ENCODE measurements at regions not wholly inside any gene's neighbourhood (a gene's known extent, or its start where the extent isn't known, plus 50 kb on each side); places are given as distances from the start of the nearest gene placed in this dataset.
A peak's percentile ranks its signal among the peaks of the same experiment; 100 is the strongest.

DNA sequence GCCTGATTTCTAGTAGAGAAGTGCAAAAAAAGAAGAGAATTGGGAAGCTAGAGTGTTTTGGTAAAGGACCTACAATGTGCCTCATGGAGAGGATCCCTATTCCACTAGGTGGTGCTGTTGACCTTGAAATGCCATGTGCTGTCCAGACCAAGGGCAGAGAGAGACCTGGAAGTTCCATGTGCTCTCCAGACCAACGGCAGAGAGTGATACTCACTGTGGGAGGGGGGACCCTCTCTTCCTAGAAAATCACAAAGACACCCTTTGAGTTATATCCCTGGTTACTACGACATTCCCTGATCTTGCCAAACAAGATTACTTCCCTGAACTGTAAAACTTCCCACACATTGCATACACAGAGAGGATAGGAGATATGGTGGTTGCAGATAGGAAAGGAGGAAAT is 212.7 kb upstream of the ZNF804B start:
- H2BK5ac ChIP-seq (ENCODE audit: low read depth, low read length): no peak overlapping the region
- peak; percentile 95 for FAIRE-seq
- H4K91ac ChIP-seq (replicated peaks; ENCODE audit: insufficient read length, low read length): no peak overlapping the region
- no peak overlapping the region for H3K27ac ChIP-seq (ENCODE audit: low read depth, low read length)
- no peak overlapping the region for H2BK15ac ChIP-seq (ENCODE audit: low read length)
- H3K14ac ChIP-seq (ENCODE audit: insufficient read length): no peak overlapping the region
- no peaks in the 10 kb centered on the region for H3K23me2 ChIP-seq (ENCODE audit: low read depth, low read length)
- no peak overlapping the region for H2BK12ac ChIP-seq (ENCODE audit: low read depth, low read length)
- CTCF ChIA-PET (ENCODE audit: partially characterized antibody): interaction anchor here (0.6 to 2.7 kb wide), 15 partner anchors 11 to 1076 kb away, joined by 3 to 13 read pairs (median 4); partner anchors contain the start of gene ZNF804B
- 80% methylated on average over 2 of the region's 2 CpGs; no CpG with 5 or more reads in 1 of the 2 experiments for whole genome bisulfite sequencing, 2 experiments (ENCODE audit: extremely low coverage in 1 of 2, insufficient coverage in 1 of 2, insufficient read length in 1 of 2, insufficient replicate concordance in 2 of 2, low coverage in 1 of 2, low lambda C conversion rate in 2 of 2, missing lambda C conversion rate in 1 of 2)
- H2BK120ac ChIP-seq (replicated peaks; ENCODE audit: low read depth, low read length): no peak overlapping the region
- H3K36me3 ChIP-seq (ENCODE audit: control insufficient read depth in 2 of 4, insufficient read depth in 4 of 4, low read length in 3 of 4): peaks cover 0 to 6% (median 0%) of the 10 kb centered on the region in 4 experiments; a peak in 2 of 8 replicates
- H3K18ac ChIP-seq (ENCODE audit: extremely low read depth, low read length): no peak overlapping the region
- no peaks in the 10 kb centered on the region for H3K79me1 ChIP-seq (ENCODE audit: low read depth, low read length)
- no peak overlapping the region for H2AFZ ChIP-seq (ENCODE audit: low read length)
- no peaks in the 10 kb centered on the region for H4K20me1 ChIP-seq (replicated peaks in 1 of 2; ENCODE audit: control insufficient read depth in 1 of 2, insufficient read depth in 2 of 2, low read length in 2 of 2)
- DNase-seq (ENCODE audit: low read depth in 1 of 2, low spot score in 2 of 2): peak; percentile 17 to 60
- POLR2A ChIA-PET (ENCODE audit: partially characterized antibody): no interaction called here
- H3K27me3 ChIP-seq (replicated peaks in 1 of 4; ENCODE audit: control insufficient read depth in 3 of 4, extremely low read depth in 1 of 4, insufficient read depth in 3 of 4, low read length in 3 of 4): no peaks in the 10 kb centered on the region
- H3K4me3 ChIP-seq (ENCODE audit: extremely low read depth in 1 of 4, insufficient read depth in 2 of 4, low read depth in 3 of 4, low read length in 4 of 4): no peak overlapping the region
- H4K8ac ChIP-seq (ENCODE audit: extremely low read depth, insufficient read depth, low read length): no peak overlapping the region
- H3K4me2 ChIP-seq (ENCODE audit: insufficient read depth in 1 of 2, low read depth in 2 of 2, low read length in 2 of 2): no peak overlapping the region
- H3K4ac ChIP-seq (replicated peaks; ENCODE audit: insufficient read length, low read depth, low read length): no peak overlapping the region
- H3K9ac ChIP-seq (replicated peaks in 1 of 4; ENCODE audit: extremely low read depth in 1 of 4, low read depth in 3 of 4, low read length in 3 of 4): no peak overlapping the region
- H4K5ac ChIP-seq (ENCODE audit: insufficient read length, low read depth, low read length): no peak overlapping the region
- no peaks in the 10 kb centered on the region for H3K79me2 ChIP-seq (ENCODE audit: control insufficient read depth in 1 of 2, insufficient read depth in 2 of 2, low read length in 2 of 2)
- no peak overlapping the region for H3K23ac ChIP-seq (ENCODE audit: insufficient read length)
- no peak overlapping the region for H2AK5ac ChIP-seq (ENCODE audit: low read depth, low read length)
- peaks cover 18 to 25% of the 10 kb centered on the region in 2 experiments for H3K9me3 ChIP-seq (ENCODE audit: insufficient read depth in 2 of 2, low read depth in 1 of 2, low read length in 1 of 2)
- H3K4me1 ChIP-seq (replicated peaks in 1 of 4; ENCODE audit: control insufficient read depth in 3 of 4, insufficient read depth in 4 of 4, low read length in 3 of 4): no peaks in the 10 kb centered on the region
- no peak overlapping the region for H2BK20ac ChIP-seq (ENCODE audit: low read length)
- H3K56ac ChIP-seq (replicated peaks; ENCODE audit: insufficient read length, low read depth, low read length): no peak overlapping the region
- TF ChIP-seq E2F6 (IDR thresholded peaks at IDR 0.05) (no peak), JUN (IDR thresholded peaks at IDR 0.05; ENCODE audit: low read depth, low read length) (no peak), KDM1A (IDR thresholded peaks at IDR 0.05; ENCODE audit: borderline replicate concordance, low read length) (no peak), CHD2 (IDR thresholded peaks at IDR 0.05; ENCODE audit: low read length) (no peak), RAD21 (IDR thresholded peaks at IDR 0.05 in 1 of 2, conservative IDR thresholded peaks at IDR 0.05 in 1 of 2; ENCODE audit: low read depth in 2 of 2, low read length in 2 of 2) (peak; percentile 91 to 94), SP4 (IDR thresholded peaks at IDR 0.05; ENCODE audit: low read length) (no peak), EP300 (IDR thresholded peaks at IDR 0.05; ENCODE audit: borderline replicate concordance in 1 of 2, low read depth in 2 of 2, low read length in 2 of 2) (no peak), BRCA1 (IDR thresholded peaks at IDR 0.05; ENCODE audit: low read depth, low read length) (no peak)
- TF ChIP-seq, protein P1, sequence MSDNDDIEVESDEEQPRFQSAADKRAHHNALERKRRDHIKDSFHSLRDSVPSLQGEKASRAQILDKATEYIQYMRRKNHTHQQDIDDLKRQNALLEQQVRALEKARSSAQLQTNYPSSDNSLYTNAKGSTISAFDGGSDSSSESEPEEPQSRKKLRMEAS (IDR thresholded peaks at IDR 0.05): peak; percentile 89
- TF ChIP-seq, protein P2, sequence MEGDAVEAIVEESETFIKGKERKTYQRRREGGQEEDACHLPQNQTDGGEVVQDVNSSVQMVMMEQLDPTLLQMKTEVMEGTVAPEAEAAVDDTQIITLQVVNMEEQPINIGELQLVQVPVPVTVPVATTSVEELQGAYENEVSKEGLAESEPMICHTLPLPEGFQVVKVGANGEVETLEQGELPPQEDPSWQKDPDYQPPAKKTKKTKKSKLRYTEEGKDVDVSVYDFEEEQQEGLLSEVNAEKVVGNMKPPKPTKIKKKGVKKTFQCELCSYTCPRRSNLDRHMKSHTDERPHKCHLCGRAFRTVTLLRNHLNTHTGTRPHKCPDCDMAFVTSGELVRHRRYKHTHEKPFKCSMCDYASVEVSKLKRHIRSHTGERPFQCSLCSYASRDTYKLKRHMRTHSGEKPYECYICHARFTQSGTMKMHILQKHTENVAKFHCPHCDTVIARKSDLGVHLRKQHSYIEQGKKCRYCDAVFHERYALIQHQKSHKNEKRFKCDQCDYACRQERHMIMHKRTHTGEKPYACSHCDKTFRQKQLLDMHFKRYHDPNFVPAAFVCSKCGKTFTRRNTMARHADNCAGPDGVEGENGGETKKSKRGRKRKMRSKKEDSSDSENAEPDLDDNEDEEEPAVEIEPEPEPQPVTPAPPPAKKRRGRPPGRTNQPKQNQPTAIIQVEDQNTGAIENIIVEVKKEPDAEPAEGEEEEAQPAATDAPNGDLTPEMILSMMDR (IDR thresholded peaks at IDR 0.05; ENCODE audit: control extremely low read depth in 1 of 3, insufficient read depth in 1 of 3, low read depth in 1 of 3, low read length in 3 of 3): peak; percentile 29 to 83 (median 57)
